C4-2B (cell line): ENCODE measurements at regions not wholly inside any gene's neighbourhood (a gene's known extent, or its start where the extent isn't known, plus 50 kb on each side); places are given as distances from the start of the nearest gene placed in this dataset.
A peak's percentile ranks its signal among the peaks of the same experiment; 100 is the strongest.
"Not testable (repeated sequence)": the region's sequence is repeated elsewhere in the genome, so short reads cannot be mapped to it uniquely, and the experiment has no call there.

Source experiments
- H3K27ac ChIP-seq: fragments of 450-650 bp; 2 replicates; pipeline ENCODE4 v1.5.1; 2017
- CTCF ChIP-seq: fragments of 450-650 bp; conservative IDR thresholded peaks from 2 replicates; pipeline ENCODE4 v1.5.1; 2017; ENCODE audit warnings: mild to moderate bottlenecking
- ZFX ChIP-seq: fragments of 450-650 bp; IDR thresholded peaks from 2 replicates; pipeline ENCODE4 v1.6.1; 2017

GRCh38 chr5:53733853-53734252, 173.4 kb downstream of the NDUFS4 start:
- no peak overlapping the region for H3K27ac ChIP-seq
- peak; percentile 20 for TF ChIP-seq CTCF
- no peak for TF ChIP-seq ZFX

- no peak overlapping the region for H3K27ac ChIP-seq
- TF ChIP-seq CTCF (no peak), ZFX (no peak)
These were observed 177.7 kb downstream of the NDUFS4 start for GRCh38 chr5:53738105-53738504.

- no peak for TF ChIP-seq CTCF
- no peak for TF ChIP-seq ZFX
- H3K27ac ChIP-seq, result no peak overlapping the region
These were observed 178.7 kb downstream of the NDUFS4 start for GRCh38 chr5:53739111-53739510.

- no peak overlapping the region for H3K27ac ChIP-seq
- no peak for TF ChIP-seq ZFX
- TF ChIP-seq CTCF, result no peak
These were observed 189.2 kb downstream of the NDUFS4 start for GRCh38 chr5:53749621-53750020.

- H3K27ac ChIP-seq, result not testable (repeated sequence)
These were observed 191.8 kb downstream of the NDUFS4 start for GRCh38 chr5:53752282-53752681.

GRCh38 chr5:53766673-53767072, 206.2 kb downstream of the NDUFS4 start:
- no peak overlapping the region for H3K27ac ChIP-seq
- TF ChIP-seq ZFX (no peak), CTCF (no peak)

- TF ChIP-seq ZFX, result no peak
- TF ChIP-seq CTCF, result no peak
- peak overlapping the region; percentile 24 for H3K27ac ChIP-seq
These were observed 217.6 kb downstream of the NDUFS4 start for GRCh38 chr5:53777864-53778618.

- TF ChIP-seq ZFX, result no peak
- TF ChIP-seq CTCF, result no peak
These were observed 219.1 kb downstream of the NDUFS4 start for GRCh38 chr5:53779541-53779981.

More at GRCh38 chr5:53779541-53779981, 219.1 kb downstream of the NDUFS4 start:
- H3K27ac ChIP-seq, result no peak overlapping the region
